HG02763 (cell line): ENCODE measurements at regions not wholly inside any gene's neighbourhood (a gene's known extent, or its start where the extent isn't known, plus 50 kb on each side); places are given as distances from the start of the nearest gene placed in this dataset.

Experiments
- ATAC-seq: cut with Tn5 transposase; IDR thresholded peaks from one replicate; pipeline ENCODE4 v1.9.1; 2021; ENCODE audit warnings: mild to moderate bottlenecking, moderate library complexity; ENCODE audit not compliant: unreplicated experiment

DNA sequence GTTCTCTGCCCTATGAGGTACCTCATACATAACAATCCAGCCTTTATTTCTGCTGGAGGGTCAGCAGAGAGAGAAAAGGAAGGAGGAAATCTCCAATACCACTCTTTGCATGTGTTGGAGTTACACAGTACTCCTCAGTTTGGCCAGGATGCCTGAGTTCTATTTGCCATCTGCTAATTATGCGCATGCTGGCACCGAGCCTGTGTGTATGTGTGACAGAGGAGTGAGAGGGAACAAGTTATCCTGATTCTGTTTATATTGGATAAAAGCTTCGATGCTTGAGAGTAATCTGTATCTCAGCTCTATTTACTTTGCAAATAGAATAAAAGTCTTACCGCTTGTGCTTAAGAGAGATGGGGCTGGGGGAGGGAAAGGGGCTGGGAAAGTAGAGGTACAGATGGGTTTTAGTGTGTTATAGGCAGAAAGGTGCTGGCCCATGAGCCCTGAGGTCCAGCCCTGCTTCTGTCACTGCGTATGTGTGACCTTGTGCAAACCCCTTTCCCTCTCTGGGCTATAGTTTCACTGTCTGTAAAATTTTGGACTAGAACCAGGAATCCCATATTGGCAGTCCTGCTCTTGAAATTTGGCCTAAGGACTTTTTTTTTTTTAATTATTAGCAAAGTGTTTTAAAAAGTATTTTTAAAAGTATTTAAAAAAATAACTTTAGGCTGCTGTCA is 54.5 kb upstream of the PLXNA2 start:
- ATAC-seq, result no peak

DNA sequence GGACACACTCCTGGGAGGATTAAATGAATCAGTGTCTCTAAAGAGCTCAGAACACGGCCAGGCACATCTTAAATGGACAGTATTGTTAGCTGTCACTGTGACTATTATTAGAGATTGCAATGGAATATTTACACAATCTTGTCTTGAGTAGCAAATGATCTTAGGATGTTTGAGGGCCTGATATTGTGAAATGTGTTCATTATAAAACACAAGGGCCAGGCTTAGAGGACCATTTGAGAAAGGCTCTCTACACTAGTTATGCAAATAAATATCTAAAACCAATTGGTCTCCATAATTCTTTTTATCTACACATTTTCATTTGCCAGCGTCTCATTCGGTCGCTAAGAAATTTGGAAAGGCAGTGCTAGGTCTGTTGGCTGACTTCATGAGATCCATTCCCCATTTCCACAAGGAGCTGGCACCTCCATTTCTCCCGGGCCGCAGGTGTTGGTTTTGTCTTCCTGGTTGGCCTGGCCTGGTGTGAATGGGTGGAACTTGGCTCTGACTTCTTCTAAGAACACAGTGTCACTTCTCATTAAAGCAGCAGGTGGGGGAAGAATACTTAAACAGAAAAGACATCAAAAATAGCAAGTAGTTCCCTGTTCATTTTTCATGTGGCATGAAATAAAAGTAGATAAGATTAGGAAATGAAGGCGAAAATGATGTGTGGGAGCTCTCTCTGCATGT is 56.0 kb upstream of the PLXNA2 start:
- no peak for ATAC-seq

GRCh38 chr1:208302699-208303238 is 58.6 kb upstream of the PLXNA2 start:
- ATAC-seq, result no peak

- no peak for ATAC-seq
Measured at GRCh38 chr1:208303743-208304712, 59.8 kb upstream of the PLXNA2 start.

- no peak for ATAC-seq
Measured at GRCh38 chr1:208308221-208308620, 64.0 kb upstream of the PLXNA2 start.

- no peak for ATAC-seq
Measured at GRCh38 chr1:208309771-208310170, 65.6 kb upstream of the PLXNA2 start.

GRCh38 chr1:208312706-208313105 is 68.5 kb upstream of the PLXNA2 start:
- ATAC-seq, result no peak

DNA sequence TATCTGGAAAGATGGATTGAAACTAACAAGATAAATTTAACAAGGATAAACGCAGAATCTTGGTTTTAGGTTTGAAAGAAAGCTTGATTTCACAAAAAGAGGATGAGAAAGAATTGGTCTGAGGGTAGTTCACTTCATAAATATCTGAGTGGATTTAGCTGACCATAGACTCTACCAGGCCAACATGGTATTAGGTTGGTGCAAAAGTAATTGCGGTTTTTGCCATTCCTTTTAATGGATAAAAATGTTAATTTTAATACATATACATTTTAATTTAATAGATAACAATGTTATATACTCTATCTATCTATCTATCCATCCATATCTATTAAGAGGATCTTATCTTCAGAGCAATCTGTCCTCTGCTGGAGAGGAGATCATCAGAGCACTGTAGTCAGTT is 70.2 kb upstream of the PLXNA2 start:
- ATAC-seq, result no peak

- ATAC-seq, result no peak
Measured at GRCh38 chr1:208318150-208318734, 74.1 kb upstream of the PLXNA2 start.

GRCh38 chr1:208324005-208324404 is 79.8 kb upstream of the PLXNA2 start:
- no peak for ATAC-seq

GRCh38 chr1:208326033-208326432 is 81.8 kb upstream of the PLXNA2 start:
- no peak for ATAC-seq

DNA sequence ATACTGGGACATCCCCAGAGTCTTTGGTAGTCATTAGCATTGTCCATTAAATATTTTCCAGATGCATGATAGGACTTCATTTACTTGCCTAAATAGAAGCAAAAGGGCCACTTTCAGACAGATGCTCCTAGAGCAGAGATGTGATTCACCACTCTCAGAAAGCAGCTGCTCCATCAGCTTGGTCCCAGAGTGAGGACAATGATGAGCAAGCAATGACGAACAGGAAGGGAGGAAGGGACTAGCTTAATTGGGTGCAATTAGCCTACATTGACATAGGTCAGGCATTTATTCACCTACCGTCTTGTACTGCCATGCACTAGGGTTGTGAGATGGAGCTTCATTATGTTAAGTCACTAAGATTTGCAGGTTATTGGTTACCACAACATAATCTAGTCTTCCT is 85.1 kb upstream of the PLXNA2 start:
- ATAC-seq, result no peak

GRCh38 chr1:208332036-208332773 is 88.0 kb upstream of the PLXNA2 start:
- no peak for ATAC-seq

DNA sequence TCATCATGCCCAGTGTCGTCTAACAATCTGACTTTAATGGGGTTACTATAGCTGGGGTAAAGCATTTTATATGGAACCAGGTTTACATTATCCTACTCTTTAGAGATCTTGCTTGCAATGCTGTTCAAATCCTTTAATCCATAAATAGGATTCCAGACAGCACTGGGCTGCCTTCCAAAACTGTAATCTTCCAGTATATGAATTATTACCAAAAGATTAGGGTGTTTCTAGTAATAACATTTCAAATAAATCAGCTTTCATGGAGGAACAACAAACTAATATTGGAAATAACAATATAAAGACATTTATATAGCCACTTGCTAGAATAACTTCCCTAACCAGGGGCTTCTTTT is 88.6 kb upstream of the PLXNA2 start:
- ATAC-seq, result no peak

DNA sequence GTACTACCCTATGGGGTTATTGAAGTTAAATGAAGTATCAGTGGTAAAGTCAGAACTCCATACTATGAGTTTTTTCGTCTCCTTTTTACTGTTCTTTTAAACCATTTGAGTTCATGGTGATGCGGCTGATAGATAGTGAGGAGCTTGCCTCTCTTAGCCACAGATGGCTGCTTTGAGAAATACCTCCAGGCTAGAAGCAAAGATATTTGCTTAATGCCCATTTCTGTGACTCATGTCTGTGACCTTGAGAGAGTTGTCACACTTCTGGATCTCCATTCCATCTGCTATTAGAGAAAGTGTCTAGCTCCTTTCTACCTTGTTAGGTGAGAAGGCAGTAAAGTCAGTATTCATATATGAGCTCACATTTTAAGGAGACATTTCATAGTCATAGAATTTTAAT is 89.5 kb upstream of the PLXNA2 start:
- no peak for ATAC-seq

GRCh38 chr1:208335371-208336136 is 91.4 kb upstream of the PLXNA2 start:
- ATAC-seq, result no peak

GRCh38 chr1:208336137-208336518 is 91.9 kb upstream of the PLXNA2 start:
- ATAC-seq, result no peak

GRCh38 chr1:208339911-208340310 is 95.7 kb upstream of the PLXNA2 start:
- no peak for ATAC-seq

DNA sequence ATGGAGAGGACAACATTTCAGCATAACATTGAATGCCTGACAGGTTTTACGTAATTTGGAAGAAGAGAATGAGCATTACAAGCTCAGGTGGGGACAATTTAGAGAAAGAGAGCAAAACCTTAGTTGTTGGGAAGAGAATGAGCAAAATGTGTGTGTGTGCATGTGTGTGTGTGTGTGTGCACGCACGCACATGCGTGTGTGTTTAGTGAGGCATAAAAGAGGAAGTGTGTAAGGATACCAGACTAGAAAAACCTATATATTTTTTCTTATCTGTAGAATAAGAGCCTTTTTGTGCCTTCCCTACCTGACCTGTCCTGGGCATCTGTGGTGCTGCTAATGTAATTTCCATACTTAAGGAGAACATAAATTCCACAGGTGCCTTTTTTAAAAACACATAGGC is 99.0 kb upstream of the PLXNA2 start:
- no peak for ATAC-seq
